Kidney (tissue), 13 donors: ENCODE measurements at regions not wholly inside any gene's neighbourhood (a gene's known extent, or its start where the extent isn't known, plus 50 kb on each side); places are given as distances from the start of the nearest gene placed in this dataset.

Experiments used
- DNase-seq, 5 donors: peaks; one replicate each; pipeline ENCODE4 v3.0.0-alpha.2; 2013 to 2020
- FAIRE-seq: peaks from 2 replicates; lab custom pipeline; 2012; peaks lifted over from hg19 to GRCh38; lab: Jason Lieb, UNC
- H3K27ac ChIP-seq, 2 donors: one replicate each; pipeline ENCODE4 v1.7.0; 2013; ENCODE audit warnings: low read depth in 2 of 2, low read length in 2 of 2, inconsistent platforms in 1 of 2
- H3K27me3 ChIP-seq: one replicate; pipeline ENCODE4 v1.7.1; 2013; ENCODE audit warnings: low read length, inconsistent platforms; ENCODE audit not compliant: control insufficient read depth, insufficient read depth
- H3K36me3 ChIP-seq, 3 donors: one replicate each; pipeline versions ENCODE4 v1.7.0 to v1.7.1; 2013; ENCODE audit warnings: low read length in 3 of 3, control low read depth in 1 of 3, inconsistent platforms in 1 of 3; ENCODE audit not compliant: insufficient read depth in 3 of 3, control insufficient read depth in 2 of 3
- H3K4me1 ChIP-seq, 3 donors: one replicate each; pipeline versions ENCODE4 v1.7.0 to v1.7.1; 2013; ENCODE audit warnings: low read length in 3 of 3, inconsistent platforms in 1 of 3, low read depth in 1 of 3; ENCODE audit not compliant: control insufficient read depth in 2 of 3, insufficient read depth in 2 of 3
- H3K4me3 ChIP-seq, 3 donors: one replicate each; pipeline versions ENCODE4 v1.7.0 to v1.8.1; 2013; ENCODE audit warnings: low read length in 3 of 3, control low read depth in 1 of 3, inconsistent platforms in 1 of 3
- H3K9ac ChIP-seq, 3 donors: one replicate each; pipeline versions ENCODE4 v1.7.0 to v1.7.1; 2013; ENCODE audit warnings: low read length in 3 of 3, control low read depth in 1 of 3, inconsistent platforms in 1 of 3
- H3K9me3 ChIP-seq, 3 donors: one replicate each; pipeline versions ENCODE4 v1.7.0 to v1.7.1; 2013; ENCODE audit warnings: low read length in 3 of 3, control low read depth in 1 of 3, inconsistent platforms in 1 of 3; ENCODE audit not compliant: control insufficient read depth in 2 of 3, insufficient read depth in 1 of 3
- intact Hi-C: fragments of 100-400 bp; cut with DNase I; formaldehyde crosslinking; loops from one replicate; pipeline ENCODE4 v1.11.1; 2022
- TF ChIP-seq, protein P1 (sequence below): IDR thresholded peaks from 3 replicates; pipeline ENCODE4 v1.5.1; 2012; ENCODE audit warnings: mild to moderate bottlenecking, moderate library complexity, borderline replicate concordance; ENCODE audit not compliant: insufficient read depth; ENCODE audit errors: extremely low read depth
- donor health status: control.
- donor health status: control.
- donor health status: control.
- donor health status: control.
- donor health status: control.
- donor health status: DM: yes; HTN: yes; CAD: no.
- donor health status: Normal renal cell carcinoma (clear cell type).

DNA sequence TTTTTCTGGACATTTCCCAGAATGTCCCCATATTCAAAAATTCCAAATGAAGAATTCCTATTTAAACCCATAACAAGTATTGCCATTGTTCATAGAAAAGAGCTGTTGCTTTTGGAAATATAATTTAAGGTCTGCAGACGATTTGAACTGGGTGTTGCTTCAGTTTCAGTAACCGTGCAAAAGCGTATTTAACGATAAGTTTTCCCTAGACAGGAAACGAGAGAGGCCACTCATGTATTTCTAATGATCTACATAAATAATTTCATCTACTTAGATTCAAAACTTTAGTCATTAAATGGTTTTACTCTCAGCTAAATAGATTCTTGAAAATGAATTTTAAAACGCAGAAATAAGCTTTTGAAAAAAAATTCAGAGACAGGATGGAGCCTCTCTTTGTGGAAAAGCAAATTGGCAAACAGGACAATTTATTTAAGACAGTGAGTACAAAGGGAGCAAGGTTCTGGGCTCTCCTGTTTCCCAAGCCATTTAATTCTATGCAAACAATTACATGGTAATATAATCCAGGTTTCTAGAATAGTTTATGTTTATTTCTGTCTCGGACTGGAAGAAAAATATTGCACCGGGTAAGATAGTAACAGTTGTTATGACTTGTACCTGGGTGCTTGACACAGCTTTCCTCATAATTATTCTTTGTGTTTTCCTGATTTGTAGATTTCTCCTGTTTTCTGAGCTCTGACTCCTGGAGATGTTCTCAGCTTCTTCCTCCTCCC is 263.0 kb downstream of the BAMBI start:
- FAIRE-seq = no peak
- Histone ChIP-seq H3K9ac (no peak overlapping the region), H3K27me3 (no peaks in the 10 kb centered on the region), H3K4me1 (peaks cover 0 to 5% (median 0%) of the 10 kb centered on the region in 3 donors), H3K27ac (no peak overlapping the region), H3K36me3 (no peaks in the 10 kb centered on the region), H3K9me3 (no peaks in the 10 kb centered on the region), H3K4me3 (no peak overlapping the region)
- DNase-seq = peak in 2 of 5 donors; percentile 41 to 68
- intact Hi-C loops = no loop called here
- TF ChIP-seq, protein P1, sequence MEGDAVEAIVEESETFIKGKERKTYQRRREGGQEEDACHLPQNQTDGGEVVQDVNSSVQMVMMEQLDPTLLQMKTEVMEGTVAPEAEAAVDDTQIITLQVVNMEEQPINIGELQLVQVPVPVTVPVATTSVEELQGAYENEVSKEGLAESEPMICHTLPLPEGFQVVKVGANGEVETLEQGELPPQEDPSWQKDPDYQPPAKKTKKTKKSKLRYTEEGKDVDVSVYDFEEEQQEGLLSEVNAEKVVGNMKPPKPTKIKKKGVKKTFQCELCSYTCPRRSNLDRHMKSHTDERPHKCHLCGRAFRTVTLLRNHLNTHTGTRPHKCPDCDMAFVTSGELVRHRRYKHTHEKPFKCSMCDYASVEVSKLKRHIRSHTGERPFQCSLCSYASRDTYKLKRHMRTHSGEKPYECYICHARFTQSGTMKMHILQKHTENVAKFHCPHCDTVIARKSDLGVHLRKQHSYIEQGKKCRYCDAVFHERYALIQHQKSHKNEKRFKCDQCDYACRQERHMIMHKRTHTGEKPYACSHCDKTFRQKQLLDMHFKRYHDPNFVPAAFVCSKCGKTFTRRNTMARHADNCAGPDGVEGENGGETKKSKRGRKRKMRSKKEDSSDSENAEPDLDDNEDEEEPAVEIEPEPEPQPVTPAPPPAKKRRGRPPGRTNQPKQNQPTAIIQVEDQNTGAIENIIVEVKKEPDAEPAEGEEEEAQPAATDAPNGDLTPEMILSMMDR = no peak

DNA sequence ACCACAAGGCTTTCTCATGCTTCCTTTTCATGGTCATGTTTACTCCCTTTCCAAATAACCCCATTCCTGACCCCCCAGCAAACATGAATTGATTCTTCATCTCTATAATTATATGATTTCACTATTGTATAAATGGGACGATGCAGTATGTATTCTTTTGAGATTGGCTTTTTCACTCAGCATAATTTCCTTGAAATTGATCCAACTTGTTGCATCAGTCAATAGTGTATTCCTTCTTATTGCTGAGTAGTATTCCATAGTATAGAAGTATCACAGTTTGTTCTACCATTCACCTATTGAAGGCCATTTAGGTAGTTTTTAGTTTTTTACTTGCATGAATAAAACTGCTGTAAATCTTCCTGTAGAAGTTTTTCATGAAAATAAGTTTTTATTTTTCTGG is 264.7 kb downstream of the BAMBI start:
- intact Hi-C loops = no loop called here
- no peak for FAIRE-seq
- TF ChIP-seq, protein P1 = no peak
- peaks cover 0 to 5% (median 0%) of the 10 kb centered on the region in 3 donors for H3K4me1 ChIP-seq
- no peaks in the 10 kb centered on the region for H3K27me3 ChIP-seq
- H3K27ac ChIP-seq = no peak overlapping the region
- no peaks in the 10 kb centered on the region for H3K36me3 ChIP-seq
- no peak overlapping the region for H3K9ac ChIP-seq
- H3K4me3 ChIP-seq = no peak overlapping the region
- no peaks in the 10 kb centered on the region for H3K9me3 ChIP-seq
- DNase-seq = no peak

DNA sequence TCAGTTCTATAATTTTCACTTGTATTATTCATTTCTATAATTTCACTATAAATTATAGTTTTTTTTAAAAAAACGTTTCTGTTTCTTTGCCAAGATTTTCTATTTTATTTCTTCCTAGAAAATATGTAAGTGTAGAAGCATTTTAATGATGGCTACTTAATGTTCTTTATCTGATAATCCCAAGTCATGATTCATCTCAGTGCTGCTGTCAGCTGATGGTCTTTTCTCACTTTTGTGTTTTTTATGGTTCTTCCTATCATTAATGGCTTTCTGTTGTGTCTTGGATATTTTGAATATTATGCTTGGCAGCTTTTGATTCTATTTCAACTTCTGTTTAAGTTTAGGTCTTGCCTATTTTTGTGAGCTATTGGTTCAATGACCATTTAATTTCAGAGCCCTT is 268.6 kb downstream of the BAMBI start:
- Histone ChIP-seq H3K9ac (no peak overlapping the region), H3K9me3 (no peaks in the 10 kb centered on the region), H3K4me3 (no peak overlapping the region), H3K27ac (no peak overlapping the region), H3K27me3 (no peaks in the 10 kb centered on the region), H3K4me1 (no peaks in the 10 kb centered on the region), H3K36me3 (no peaks in the 10 kb centered on the region)
- intact Hi-C loops = no loop called here
- FAIRE-seq = no peak
- DNase-seq = no peak
- TF ChIP-seq, protein P1 = no peak

DNA sequence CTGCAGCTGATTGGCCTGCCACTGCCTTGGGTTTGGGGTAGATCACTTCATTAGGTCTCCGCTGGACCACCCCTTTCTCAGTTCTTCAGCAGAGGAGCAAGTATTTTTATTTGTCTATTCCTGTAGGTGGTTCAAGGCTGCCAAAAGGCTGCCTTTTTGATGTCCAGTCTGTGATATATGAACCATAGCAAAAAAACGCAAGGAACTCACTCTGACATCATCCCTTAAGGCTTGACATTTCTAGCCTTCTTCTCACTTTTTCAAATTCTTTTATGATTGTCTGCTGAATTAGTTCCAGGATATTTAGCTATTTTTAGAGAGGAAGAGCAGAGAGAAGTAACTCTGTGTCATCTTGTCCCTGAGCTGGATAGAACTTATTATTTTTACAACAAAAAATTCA is 269.2 kb downstream of the BAMBI start:
- FAIRE-seq = no peak
- H3K36me3 ChIP-seq = no peaks in the 10 kb centered on the region
- no peak overlapping the region for H3K9ac ChIP-seq

More for the DNA sequence above, 269.2 kb downstream of the BAMBI start:
- Histone ChIP-seq H3K9me3 (no peaks in the 10 kb centered on the region), H3K4me3 (no peak overlapping the region), H3K27ac (peak overlapping the region in 1 of 2 donors; percentile 23), H3K27me3 (no peaks in the 10 kb centered on the region), H3K4me1 (no peaks in the 10 kb centered on the region)
- intact Hi-C loops = no loop called here
- DNase-seq = peak in 1 of 5 donors; percentile 29
- TF ChIP-seq, protein P1 = no peak
